CD14-positive monocyte (primary cell): ENCODE measurements at regions not wholly inside any gene's neighbourhood (a gene's known extent, or its start where the extent isn't known, plus 50 kb on each side); places are given as distances from the start of the nearest gene placed in this dataset.

ENCODE experiments used
- DNase-seq, 3 donors: peaks; one replicate each; pipeline ENCODE4 v3.0.0-alpha.2; 2011 to 2022
- H2AFZ ChIP-seq: 2 replicates; pipeline ENCODE4 v1.6.0; 2012; ENCODE audit warnings: mild to moderate bottlenecking, low read depth, low read length, inconsistent platforms; ENCODE audit not compliant: insufficient read depth, poor library complexity, severe bottlenecking
- H3K27ac ChIP-seq, 2 donors: 1 replicate in 1 of 2; 2 replicates in 1 of 2; pipeline ENCODE4 v1.5.1; 2012 to 2013; ENCODE audit warnings: low read length in 2 of 2, control low read depth in 1 of 2, inconsistent platforms in 1 of 2, low read depth in 1 of 2, mild to moderate bottlenecking in 1 of 2
- H3K27me3 ChIP-seq, 2 donors: one replicate each; pipeline versions ENCODE4 v1.6.0 to v1.6.1; 2011 to 2013; ENCODE audit warnings: low read length in 2 of 2; ENCODE audit not compliant: control insufficient read depth in 2 of 2, insufficient read depth in 2 of 2
- H3K36me3 ChIP-seq, 2 donors: replicated peaks in 1 of 2; 1 replicate in 1 of 2; 2 replicates in 1 of 2; pipeline versions ENCODE4 v1.5.1 to v1.6.1; 2012 to 2013; ENCODE audit warnings: low read length in 2 of 2, control low read depth in 1 of 2, inconsistent platforms in 1 of 2, mild to moderate bottlenecking in 1 of 2; ENCODE audit not compliant: insufficient read depth in 2 of 2, control insufficient read depth in 1 of 2
- H3K4me1 ChIP-seq, 2 donors: 1 replicate in 1 of 2; 2 replicates in 1 of 2; pipeline versions ENCODE4 v1.5.1 to v1.6.1; 2012 to 2013; ENCODE audit warnings: low read length in 2 of 2, control low read depth in 1 of 2, inconsistent platforms in 1 of 2, mild to moderate bottlenecking in 1 of 2, moderate library complexity in 1 of 2; ENCODE audit not compliant: insufficient read depth in 2 of 2, control insufficient read depth in 1 of 2
- H3K4me2 ChIP-seq: replicated peaks from 2 replicates; pipeline ENCODE3; 2012; ENCODE audit warnings: low read length, moderate library complexity, mild to moderate bottlenecking; ENCODE audit not compliant: poor library complexity, severe bottlenecking; ENCODE audit errors: extremely low read depth
- H3K4me3 ChIP-seq, 3 experiments: fragments of 200-600 bp in 1 of 3; sonication (generic) in 1 of 3; replicated peaks in 1 of 3; 1 replicate in 2 of 3; 2 replicates in 1 of 3; pipeline ENCODE4 v1.5.1; 2011 to 2013; ENCODE audit warnings: low read length in 3 of 3, mild to moderate bottlenecking in 3 of 3, control low read depth in 2 of 3, low read depth in 2 of 3, inconsistent platforms in 1 of 3, moderate library complexity in 1 of 3
- H3K79me2 ChIP-seq: 2 replicates; pipeline ENCODE4 v1.6.0; 2012; ENCODE audit warnings: mild to moderate bottlenecking, control low read depth, inconsistent platforms, low read length, moderate library complexity; ENCODE audit not compliant: insufficient read depth
- H3K9ac ChIP-seq: 2 replicates; pipeline ENCODE4 v1.6.0; 2017; ENCODE audit warnings: low read length, mild to moderate bottlenecking; ENCODE audit not compliant: insufficient read depth, poor library complexity, severe bottlenecking
- H3K9me3 ChIP-seq, 2 donors: replicated peaks in 1 of 2; 1 replicate in 1 of 2; 2 replicates in 1 of 2; pipeline versions ENCODE4 v1.5.1 to v1.6.1; 2012 to 2013; ENCODE audit warnings: low read length in 2 of 2, control low read depth in 1 of 2; ENCODE audit not compliant: control insufficient read depth in 1 of 2, insufficient read depth in 1 of 2
- H4K20me1 ChIP-seq: 2 replicates; pipeline ENCODE4 v1.6.0; 2012; ENCODE audit warnings: mild to moderate bottlenecking, low read length, control low read depth, moderate library complexity; ENCODE audit not compliant: insufficient read depth
- H3K27ac Mint-ChIP-seq, 7 donors: one replicate each; pipeline ENCODE4 v1.8.0; 2020; ENCODE audit warnings: mild to moderate bottlenecking in 7 of 7, mixed read lengths in 7 of 7, moderate library complexity in 6 of 7, inconsistent platforms in 2 of 7
- H3K27me3 Mint-ChIP-seq, 3 donors: one replicate each; pipeline ENCODE4 v1.8.0; 2021 to 2022; ENCODE audit warnings: low read depth in 3 of 3, mild to moderate bottlenecking in 3 of 3, mixed read lengths in 3 of 3, moderate library complexity in 3 of 3, inconsistent platforms in 1 of 3
- H3K36me3 Mint-ChIP-seq, 2 donors: one replicate each; pipeline ENCODE4 v1.8.0; 2020; ENCODE audit warnings: mixed read lengths in 2 of 2, inconsistent platforms in 1 of 2, mild to moderate bottlenecking in 1 of 2
- H3K4me1 Mint-ChIP-seq: one replicate; pipeline ENCODE4 v1.8.0; 2020; ENCODE audit warnings: mild to moderate bottlenecking, mixed read lengths
- H3K4me3 Mint-ChIP-seq, 2 donors: one replicate each; pipeline ENCODE4 v1.8.0; 2020; ENCODE audit warnings: mild to moderate bottlenecking in 2 of 2, mixed read lengths in 2 of 2, moderate library complexity in 1 of 2
- H3K9me3 Mint-ChIP-seq, 7 donors: one replicate each; pipeline ENCODE4 v1.8.0; 2020 to 2022; ENCODE audit warnings: mixed read lengths in 7 of 7, mild to moderate bottlenecking in 6 of 7, moderate library complexity in 6 of 7, inconsistent platforms in 2 of 7
- WGBS: methylation state at CpG from one replicate; pipeline ENCODE4 v1.1.5; 2013; ENCODE audit warnings: missing lambda C conversion rate; ENCODE audit not compliant: insufficient coverage; 5-methylcytosine and 5-hydroxymethylcytosine counted together
- intact Hi-C, 2 donors: fragments of 100-400 bp; cut with micrococcal nuclease; formaldehyde crosslinking; loops; one replicate each; pipeline versions ENCODE4 v1.15.0 to v1.15.1; 2023
- TF ChIP-seq, protein P1 (sequence below): fragments of 200-600 bp; IDR thresholded peaks from one replicate; pipeline ENCODE4 v1.8.0; 2022; ENCODE audit warnings: antibody characterized with exemption, mild to moderate bottlenecking

- Mint-ChIP-seq H3K27ac (peak overlapping the region in 2 of 7 donors; percentile 12 to 43), H3K36me3 (no peaks in the 10 kb centered on the region), H3K4me3 (peak overlapping the region; percentile 1 to 59), H3K4me1 (peaks cover 19% of the 10 kb centered on the region), H3K9me3 (no peaks in the 10 kb centered on the region), H3K27me3 (peaks cover 0 to 4% (median 0%) of the 10 kb centered on the region in 3 donors)
- H3K27ac ChIP-seq, result no peak overlapping the region
- WGBS, result 0% methylated on average over 2 of the region's 2 CpGs
- H2AFZ ChIP-seq, result no peak overlapping the region
- no peaks in the 10 kb centered on the region for H3K27me3 ChIP-seq
- H3K9ac ChIP-seq, result no peak overlapping the region
- no peaks in the 10 kb centered on the region for H4K20me1 ChIP-seq
- TF ChIP-seq, protein P1, sequence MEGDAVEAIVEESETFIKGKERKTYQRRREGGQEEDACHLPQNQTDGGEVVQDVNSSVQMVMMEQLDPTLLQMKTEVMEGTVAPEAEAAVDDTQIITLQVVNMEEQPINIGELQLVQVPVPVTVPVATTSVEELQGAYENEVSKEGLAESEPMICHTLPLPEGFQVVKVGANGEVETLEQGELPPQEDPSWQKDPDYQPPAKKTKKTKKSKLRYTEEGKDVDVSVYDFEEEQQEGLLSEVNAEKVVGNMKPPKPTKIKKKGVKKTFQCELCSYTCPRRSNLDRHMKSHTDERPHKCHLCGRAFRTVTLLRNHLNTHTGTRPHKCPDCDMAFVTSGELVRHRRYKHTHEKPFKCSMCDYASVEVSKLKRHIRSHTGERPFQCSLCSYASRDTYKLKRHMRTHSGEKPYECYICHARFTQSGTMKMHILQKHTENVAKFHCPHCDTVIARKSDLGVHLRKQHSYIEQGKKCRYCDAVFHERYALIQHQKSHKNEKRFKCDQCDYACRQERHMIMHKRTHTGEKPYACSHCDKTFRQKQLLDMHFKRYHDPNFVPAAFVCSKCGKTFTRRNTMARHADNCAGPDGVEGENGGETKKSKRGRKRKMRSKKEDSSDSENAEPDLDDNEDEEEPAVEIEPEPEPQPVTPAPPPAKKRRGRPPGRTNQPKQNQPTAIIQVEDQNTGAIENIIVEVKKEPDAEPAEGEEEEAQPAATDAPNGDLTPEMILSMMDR, result no peak
- H3K79me2 ChIP-seq, result no peaks in the 10 kb centered on the region
- H3K9me3 ChIP-seq, result no peaks in the 10 kb centered on the region
- H3K4me1 ChIP-seq, result peaks cover 13 to 17% of the 10 kb centered on the region in 2 donors
- DNase-seq, result peak in 1 of 3 donors; percentile 5
- H3K4me2 ChIP-seq, result no peak overlapping the region
- intact Hi-C loops, result no loop called here
- H3K36me3 ChIP-seq, result no peaks in the 10 kb centered on the region
- H3K4me3 ChIP-seq, result no peak overlapping the region
Observed at GRCh38 chr3:18224426-18224825, 200.7 kb downstream of the SATB1 start.

DNA sequence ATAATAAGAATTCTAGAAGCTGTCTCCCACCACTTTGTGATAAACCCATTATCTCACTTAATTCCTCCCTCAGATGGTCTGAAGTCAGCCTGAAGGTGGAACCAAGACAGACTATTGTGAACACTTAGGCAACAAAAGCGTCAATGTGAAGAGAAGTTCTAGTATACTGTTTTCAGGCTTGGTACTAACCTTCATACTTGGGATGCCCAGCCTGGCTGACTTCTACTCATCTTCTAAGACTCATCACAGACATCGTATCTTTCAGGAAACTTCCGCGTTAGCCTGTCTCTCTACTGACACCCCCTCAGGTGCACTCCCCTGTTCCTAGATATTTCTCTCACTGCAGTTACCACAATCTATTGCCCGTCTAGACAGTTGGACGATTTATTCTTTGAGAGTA, 201.2 kb downstream of the SATB1 start:
- Histone ChIP-seq H3K4me1 (peaks cover 13 to 17% of the 10 kb centered on the region in 2 donors), H3K9ac (no peak overlapping the region), H3K36me3 (no peaks in the 10 kb centered on the region), H3K27me3 (no peaks in the 10 kb centered on the region), H3K79me2 (no peaks in the 10 kb centered on the region), H3K4me2 (no peak overlapping the region), H3K4me3 (no peak overlapping the region), H4K20me1 (no peaks in the 10 kb centered on the region), H3K9me3 (no peaks in the 10 kb centered on the region), H2AFZ (peak overlapping the region; percentile 12), H3K27ac (no peak overlapping the region)
- intact Hi-C loops, result no loop called here
- DNase-seq, result no peak
- Mint-ChIP-seq H3K4me3 (peak overlapping the region; percentile 51 to 59), H3K9me3 (no peaks in the 10 kb centered on the region), H3K4me1 (peaks cover 19% of the 10 kb centered on the region), H3K27me3 (peaks cover 0 to 4% (median 0%) of the 10 kb centered on the region in 3 donors), H3K36me3 (no peaks in the 10 kb centered on the region), H3K27ac (peak overlapping the region in 4 of 7 donors; percentile 27 to 70 (median 39))
- WGBS, result 48% methylated on average over 3 of the region's 6 CpGs
- TF ChIP-seq, protein P1, result no peak
